ENCODE measurements at regions not wholly inside any gene's neighbourhood (a gene's known extent, or its start where the extent isn't known, plus 50 kb on each side); places are given as distances from the start of the nearest gene placed in this dataset.

DNA sequence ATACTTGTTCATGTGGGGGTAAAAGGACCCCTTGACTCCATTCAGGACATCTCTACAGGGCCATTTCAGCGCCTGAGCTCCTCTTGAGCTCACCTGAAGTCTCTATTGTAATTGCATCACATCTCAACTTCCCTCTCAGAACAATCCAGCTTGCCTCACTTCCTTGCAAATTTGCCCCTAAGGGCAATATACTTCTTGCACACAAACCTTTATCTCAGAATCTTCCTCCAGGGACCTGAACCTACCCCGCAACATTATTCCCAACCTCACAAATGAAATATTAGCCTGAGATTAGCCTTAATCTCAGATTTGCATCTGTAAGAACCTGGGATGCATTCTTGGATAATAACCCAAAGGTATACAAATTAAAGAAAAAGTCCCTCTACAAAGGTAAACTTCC, 159.2 kb downstream of the DRD1 start:
- TF ChIP-seq, protein P1, sequence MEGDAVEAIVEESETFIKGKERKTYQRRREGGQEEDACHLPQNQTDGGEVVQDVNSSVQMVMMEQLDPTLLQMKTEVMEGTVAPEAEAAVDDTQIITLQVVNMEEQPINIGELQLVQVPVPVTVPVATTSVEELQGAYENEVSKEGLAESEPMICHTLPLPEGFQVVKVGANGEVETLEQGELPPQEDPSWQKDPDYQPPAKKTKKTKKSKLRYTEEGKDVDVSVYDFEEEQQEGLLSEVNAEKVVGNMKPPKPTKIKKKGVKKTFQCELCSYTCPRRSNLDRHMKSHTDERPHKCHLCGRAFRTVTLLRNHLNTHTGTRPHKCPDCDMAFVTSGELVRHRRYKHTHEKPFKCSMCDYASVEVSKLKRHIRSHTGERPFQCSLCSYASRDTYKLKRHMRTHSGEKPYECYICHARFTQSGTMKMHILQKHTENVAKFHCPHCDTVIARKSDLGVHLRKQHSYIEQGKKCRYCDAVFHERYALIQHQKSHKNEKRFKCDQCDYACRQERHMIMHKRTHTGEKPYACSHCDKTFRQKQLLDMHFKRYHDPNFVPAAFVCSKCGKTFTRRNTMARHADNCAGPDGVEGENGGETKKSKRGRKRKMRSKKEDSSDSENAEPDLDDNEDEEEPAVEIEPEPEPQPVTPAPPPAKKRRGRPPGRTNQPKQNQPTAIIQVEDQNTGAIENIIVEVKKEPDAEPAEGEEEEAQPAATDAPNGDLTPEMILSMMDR (IDR thresholded peaks at IDR 0.05): no peak
- TF ChIP-seq POLR2AphosphoS5 (IDR thresholded peaks at IDR 0.05) (no peak), POLR2A (IDR thresholded peaks at IDR 0.05) (no peak)
- Histone ChIP-seq H3K9me3 (no peaks in the 10 kb centered on the region), H3K4me3 (no peak overlapping the region), H3K27me3 (no peaks in the 10 kb centered on the region), H3K36me3 (no peaks in the 10 kb centered on the region), H3K27ac (no peak overlapping the region), H3K4me1 (no peaks in the 10 kb centered on the region)
- no peak for DNase-seq (ENCODE audit: low spot score in 2 of 2)
- intact Hi-C loops (cut with DNase I; ENCODE audit: low total_unique reads): no loop called here

DNA sequence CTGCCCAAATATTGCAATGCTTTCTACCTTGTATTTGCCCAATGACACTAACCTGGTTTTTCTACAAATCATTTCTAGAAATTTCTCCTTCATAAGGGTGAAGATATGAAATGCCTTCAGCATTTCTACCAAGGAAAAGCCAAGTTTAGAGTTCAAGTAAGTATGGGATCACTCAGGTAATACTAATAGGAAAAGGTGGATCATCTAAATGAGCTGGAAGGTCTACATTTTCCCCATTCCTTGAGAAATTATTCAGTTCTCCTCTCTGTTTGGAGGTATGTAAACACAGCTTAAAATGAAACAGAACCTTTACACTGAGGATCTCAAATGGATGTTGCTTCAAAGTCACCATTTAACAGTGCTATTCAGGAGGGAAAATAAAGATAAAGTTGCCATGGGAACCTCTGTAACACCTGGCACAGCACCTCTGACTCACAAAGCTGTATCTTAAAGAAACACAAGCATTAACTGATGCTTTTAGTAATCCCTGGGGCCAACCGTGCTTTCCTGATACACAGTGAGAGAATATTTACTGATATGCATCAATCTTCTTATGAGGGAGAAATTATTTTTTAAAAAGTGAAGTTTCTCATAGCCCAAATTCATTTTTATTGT, 161.3 kb downstream of the DRD1 start:
- intact Hi-C loops (cut with DNase I; ENCODE audit: low total_unique reads): no loop called here
- no peak for TF ChIP-seq POLR2A (IDR thresholded peaks at IDR 0.05)
- no peak for TF ChIP-seq POLR2AphosphoS5 (IDR thresholded peaks at IDR 0.05)
- TF ChIP-seq, protein P1 (IDR thresholded peaks at IDR 0.05): no peak
- Histone ChIP-seq H3K9me3 (no peaks in the 10 kb centered on the region), H3K27me3 (peaks cover 0 to 7% of the 10 kb centered on the region in 2 donors), H3K4me1 (no peaks in the 10 kb centered on the region), H3K4me3 (no peak overlapping the region), H3K27ac (no peak overlapping the region), H3K36me3 (no peaks in the 10 kb centered on the region)
- no peak for DNase-seq (ENCODE audit: low spot score in 2 of 2)

DNA sequence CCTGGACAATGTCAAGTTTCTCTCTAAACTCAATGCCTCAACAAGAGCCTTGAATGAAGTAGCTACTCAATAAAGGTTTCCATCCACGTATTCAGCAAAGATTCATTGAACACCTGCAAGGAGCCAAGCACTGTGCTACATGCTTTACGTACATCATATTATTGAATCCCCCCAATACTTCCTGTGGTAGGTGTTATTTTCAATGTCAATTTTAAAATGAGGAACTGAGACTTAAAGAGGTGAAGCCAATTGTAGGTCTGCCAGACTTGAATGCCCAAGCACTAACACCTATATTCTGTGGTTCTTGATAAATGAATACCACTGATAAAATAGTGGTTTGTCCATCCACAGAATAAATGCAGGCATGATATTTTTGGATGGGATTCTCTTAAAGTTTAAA, 162.3 kb downstream of the DRD1 start:
- intact Hi-C loops (cut with DNase I; ENCODE audit: low total_unique reads): no loop called here
- Histone ChIP-seq H3K27me3 (peaks cover 0 to 7% of the 10 kb centered on the region in 2 donors), H3K4me3 (no peak overlapping the region), H3K36me3 (no peaks in the 10 kb centered on the region), H3K9me3 (no peaks in the 10 kb centered on the region), H3K27ac (no peak overlapping the region), H3K4me1 (no peaks in the 10 kb centered on the region)
- TF ChIP-seq POLR2A (IDR thresholded peaks at IDR 0.05) (no peak), POLR2AphosphoS5 (IDR thresholded peaks at IDR 0.05) (no peak)
- TF ChIP-seq, protein P1 (IDR thresholded peaks at IDR 0.05): no peak
- DNase-seq (ENCODE audit: low spot score in 2 of 2): no peak

DNA sequence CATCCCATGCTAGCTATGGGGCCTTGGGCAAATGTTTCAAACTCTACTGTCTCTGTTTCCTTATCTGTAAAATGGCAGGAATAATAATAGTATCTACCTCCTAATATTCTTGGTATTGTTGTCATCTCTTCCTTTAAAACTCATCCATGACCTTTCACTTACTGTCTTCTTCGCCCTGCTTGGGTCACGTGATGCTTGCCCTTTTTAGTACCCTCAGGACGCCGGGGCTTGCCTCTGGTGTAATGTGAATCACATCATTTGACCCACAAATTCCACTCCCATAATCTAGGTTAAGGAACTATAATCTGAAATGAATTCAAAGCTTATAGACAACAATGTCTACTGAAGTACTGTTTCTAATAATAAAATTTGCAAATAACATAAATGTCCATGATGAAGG, 162.7 kb downstream of the DRD1 start:
- no peak overlapping the region for H3K27ac ChIP-seq
- no peaks in the 10 kb centered on the region for H3K9me3 ChIP-seq
- H3K27me3 ChIP-seq: peaks cover 0 to 7% of the 10 kb centered on the region in 2 donors
- no peaks in the 10 kb centered on the region for H3K4me1 ChIP-seq
- no peak for TF ChIP-seq POLR2A (IDR thresholded peaks at IDR 0.05)
- TF ChIP-seq POLR2AphosphoS5 (IDR thresholded peaks at IDR 0.05): no peak
- TF ChIP-seq, protein P1 (IDR thresholded peaks at IDR 0.05): no peak
- intact Hi-C loops (cut with DNase I; ENCODE audit: low total_unique reads): no loop called here
- H3K4me3 ChIP-seq: no peak overlapping the region
- DNase-seq (ENCODE audit: low spot score in 2 of 2): no peak
- H3K36me3 ChIP-seq: no peaks in the 10 kb centered on the region

DNA sequence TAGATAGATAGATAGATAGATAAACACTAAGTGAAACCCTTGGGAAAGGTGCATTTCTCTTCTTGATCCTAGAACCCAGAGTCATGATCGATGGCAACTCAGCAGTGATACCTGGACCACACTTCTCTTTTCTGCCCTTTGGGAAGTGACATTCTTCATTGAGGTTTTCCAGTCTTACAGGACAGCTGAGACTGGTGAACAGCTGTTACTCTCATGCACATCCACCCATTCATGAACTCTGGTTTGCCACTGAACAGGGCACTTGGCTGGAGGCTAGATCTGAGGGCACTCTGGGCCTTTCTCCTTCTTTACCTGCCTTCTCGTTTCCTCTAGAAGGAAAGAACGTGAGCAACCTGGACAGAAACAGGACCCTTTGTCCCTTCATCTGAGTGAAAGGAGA, 164.5 kb downstream of the DRD1 start:
- TF ChIP-seq POLR2A (IDR thresholded peaks at IDR 0.05) (no peak), POLR2AphosphoS5 (IDR thresholded peaks at IDR 0.05) (no peak)
- TF ChIP-seq, protein P1 (IDR thresholded peaks at IDR 0.05): no peak
- H3K4me3 ChIP-seq: no peak overlapping the region
- peaks cover 0 to 7% of the 10 kb centered on the region in 2 donors for H3K27me3 ChIP-seq
- H3K36me3 ChIP-seq: no peaks in the 10 kb centered on the region
- H3K27ac ChIP-seq: no peak overlapping the region
- intact Hi-C loops (cut with DNase I; ENCODE audit: low total_unique reads): no loop called here
- no peak for DNase-seq (ENCODE audit: low spot score in 2 of 2)
- H3K4me1 ChIP-seq: no peaks in the 10 kb centered on the region
- no peaks in the 10 kb centered on the region for H3K9me3 ChIP-seq

Measured in breast epithelium (tissue), 4 donors.